Uterus (tissue), 2 donors: ENCODE measurements at regions not wholly inside any gene's neighbourhood (a gene's known extent, or its start where the extent isn't known, plus 50 kb on each side); places are given as distances from the start of the nearest gene placed in this dataset.

Experiments used
- CTCF ChIP-seq, 4 experiments: fragments of 200-600 bp in 2 of 4; fragments of 450-650 bp in 2 of 4; sonication (generic) in 2 of 4; IDR thresholded peaks; one replicate each; pipeline ENCODE4 v1.5.1; 2016 to 2019; ENCODE audit warnings: antibody characterized with exemption in 4 of 4, mild to moderate bottlenecking in 2 of 4, moderate library complexity in 1 of 4
- POLR2A ChIP-seq, 2 donors: fragments of 450-650 bp; IDR thresholded peaks; one replicate each; pipeline ENCODE4 v1.6.1; 2016; ENCODE audit warnings: antibody characterized with exemption in 2 of 2, mild to moderate bottlenecking in 1 of 2, moderate library complexity in 1 of 2

GRCh38 chr5:96150007-96150406, 188.4 kb upstream of the ELL2 start:
- TF ChIP-seq CTCF (IDR thresholded peaks at IDR 0.05) = no peak
- TF ChIP-seq POLR2A (IDR thresholded peaks at IDR 0.05) = no peak
